GM18520 (cell line): ENCODE measurements at regions not wholly inside any gene's neighbourhood (a gene's known extent, or its start where the extent isn't known, plus 50 kb on each side); places are given as distances from the start of the nearest gene placed in this dataset.

Experiments
- ATAC-seq: cut with Tn5 transposase; IDR thresholded peaks from one replicate; pipeline ENCODE4 v1.9.1; 2021; ENCODE audit not compliant: unreplicated experiment

- no peak for ATAC-seq
Measured at GRCh38 chr6:10305790-10306415, 109.0 kb downstream of the TFAP2A start.

GRCh38 chr6:10303608-10304506 lies 111.0 kb downstream of the TFAP2A start:
- ATAC-seq, result no peak

GRCh38 chr6:10302566-10303235 lies 112.2 kb downstream of the TFAP2A start:
- ATAC-seq, result no peak

GRCh38 chr6:10300071-10300470 lies 114.8 kb downstream of the TFAP2A start:
- no peak for ATAC-seq

- no peak for ATAC-seq
Measured at GRCh38 chr6:10297832-10298231, 117.0 kb downstream of the TFAP2A start.

- no peak for ATAC-seq
Measured at GRCh38 chr6:10278746-10279145, 136.1 kb downstream of the TFAP2A start.

GRCh38 chr6:10276660-10277287 lies 138.1 kb downstream of the TFAP2A start:
- no peak for ATAC-seq

- no peak for ATAC-seq
Measured at GRCh38 chr6:10276106-10276505, 138.8 kb downstream of the TFAP2A start.

GRCh38 chr6:10272591-10272990 lies 142.3 kb downstream of the TFAP2A start:
- no peak for ATAC-seq

DNA sequence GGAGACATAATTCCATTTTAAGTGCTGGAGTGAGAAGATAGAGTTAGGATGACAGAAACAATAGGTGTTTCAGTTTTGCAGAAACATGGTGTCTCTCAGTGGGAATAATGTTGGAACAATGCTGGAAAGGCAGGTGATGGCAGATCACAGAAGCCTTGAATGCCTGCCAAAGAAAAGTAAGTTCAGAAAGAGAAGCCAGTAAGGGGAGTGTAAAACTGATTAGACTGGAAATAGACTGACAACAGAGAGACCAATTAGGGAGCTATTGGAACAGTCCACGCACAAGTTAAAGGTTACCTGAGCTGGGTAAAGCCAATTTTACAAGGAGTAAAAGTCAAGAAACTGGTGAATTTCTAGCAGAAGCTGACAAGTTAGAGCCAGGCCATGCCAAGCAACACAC lies 142.9 kb downstream of the TFAP2A start:
- no peak for ATAC-seq

DNA sequence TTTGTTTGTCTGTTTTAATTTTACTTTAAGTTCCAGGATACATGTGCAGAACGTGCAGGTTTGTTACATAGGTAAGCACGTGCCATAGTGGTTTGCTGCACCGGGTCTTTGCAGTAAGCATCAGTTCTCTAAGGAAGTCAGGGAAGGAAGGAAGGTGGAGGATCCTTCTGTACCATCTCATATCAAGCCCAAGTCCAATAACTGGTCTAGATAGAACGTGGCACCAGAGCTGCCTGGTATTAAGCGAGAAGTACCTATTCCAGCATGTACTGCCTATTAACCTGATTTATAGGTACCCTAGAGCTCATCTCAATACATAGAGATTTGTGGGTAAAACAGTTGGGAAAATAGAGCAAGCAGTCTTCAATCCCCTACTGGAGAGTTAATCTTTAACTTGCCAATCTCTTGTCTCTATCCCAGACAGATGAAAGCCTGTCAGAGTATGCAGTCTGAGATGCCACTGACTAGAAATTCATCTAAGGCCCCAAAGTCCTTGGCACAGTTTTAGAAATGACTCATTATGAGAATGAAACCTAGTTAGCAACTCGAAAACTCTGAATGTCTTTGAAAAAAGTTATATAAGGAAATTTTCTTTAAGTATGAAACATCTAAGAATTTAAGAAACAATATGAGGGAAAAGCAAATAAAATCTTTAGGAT lies 144.9 kb downstream of the TFAP2A start:
- no peak for ATAC-seq

DNA sequence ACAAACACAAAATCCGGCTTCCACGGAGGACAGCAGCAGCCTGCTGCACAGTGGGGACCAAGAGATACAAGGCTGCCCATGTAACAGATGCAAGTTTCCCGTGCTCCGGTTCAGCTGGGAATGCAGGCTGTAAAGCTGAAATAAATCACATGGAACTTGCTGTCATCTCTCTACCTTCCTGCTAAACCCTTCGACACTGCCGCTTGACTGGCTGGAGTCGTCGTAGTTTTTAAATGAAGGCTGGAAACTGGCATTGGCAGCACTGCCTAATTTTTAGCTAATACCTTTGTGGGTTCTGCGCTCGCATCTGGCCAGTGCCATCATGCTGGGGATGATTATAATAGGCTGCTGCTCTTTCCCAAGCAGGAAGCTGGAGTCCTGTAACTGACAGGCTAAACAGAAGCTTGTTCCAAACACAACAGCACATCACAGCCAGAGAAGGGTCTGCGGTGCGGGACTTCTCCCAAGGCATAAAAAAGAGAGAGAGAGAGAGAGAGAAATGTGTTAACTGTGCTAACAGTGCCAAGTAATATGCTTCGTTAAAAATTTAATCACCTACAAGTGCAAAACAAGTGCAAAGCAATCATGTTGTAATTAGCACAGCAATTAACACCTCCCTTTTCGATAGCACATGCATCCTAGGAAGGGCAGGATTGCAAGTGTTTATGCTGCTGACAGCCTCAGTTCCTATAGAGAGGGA lies 146.1 kb downstream of the TFAP2A start:
- ATAC-seq, result no peak

DNA sequence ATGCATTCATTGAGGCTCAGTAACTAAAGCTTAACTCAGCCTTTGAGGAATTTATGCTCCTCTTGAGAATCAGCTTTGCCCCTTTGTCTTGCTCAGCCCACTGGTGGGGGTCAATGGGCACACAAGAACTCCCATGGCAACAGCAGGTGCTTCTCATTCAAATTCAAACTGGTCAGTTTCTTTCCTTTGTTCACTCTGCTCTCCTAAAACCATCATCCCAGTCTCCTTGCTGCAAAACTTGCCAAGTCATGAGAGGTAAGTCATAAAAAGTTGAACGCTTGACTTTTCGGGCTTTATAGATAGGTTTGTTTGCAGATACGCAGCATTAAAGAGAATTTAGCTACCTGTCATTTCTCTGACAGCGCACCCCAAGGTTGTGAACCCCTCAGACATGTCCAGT lies 146.8 kb downstream of the TFAP2A start:
- ATAC-seq, result no peak

- ATAC-seq, result no peak
Measured at GRCh38 chr6:10266462-10266861, 148.4 kb downstream of the TFAP2A start.

DNA sequence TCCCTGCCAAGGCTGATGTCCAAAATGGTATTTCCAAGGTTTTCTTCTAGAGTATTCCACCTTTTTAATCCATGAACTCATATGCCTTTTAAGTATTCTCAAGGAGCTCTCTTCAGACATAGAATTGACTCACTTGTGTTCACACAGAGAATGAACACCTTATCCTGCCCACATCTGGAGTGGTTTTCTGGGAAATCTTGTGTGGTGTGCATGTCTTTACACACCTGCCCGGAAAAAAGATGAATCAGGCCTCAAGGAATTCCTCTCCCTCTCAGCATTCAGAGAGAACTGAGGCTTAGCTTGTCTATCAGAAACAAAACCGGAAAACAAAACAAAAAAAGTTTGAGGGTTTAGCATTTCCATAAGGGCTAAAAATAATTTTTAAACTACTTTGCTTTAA lies 148.8 kb downstream of the TFAP2A start:
- ATAC-seq, result no peak

GRCh38 chr6:10262505-10262904 lies 152.4 kb downstream of the TFAP2A start:
- no peak for ATAC-seq

DNA sequence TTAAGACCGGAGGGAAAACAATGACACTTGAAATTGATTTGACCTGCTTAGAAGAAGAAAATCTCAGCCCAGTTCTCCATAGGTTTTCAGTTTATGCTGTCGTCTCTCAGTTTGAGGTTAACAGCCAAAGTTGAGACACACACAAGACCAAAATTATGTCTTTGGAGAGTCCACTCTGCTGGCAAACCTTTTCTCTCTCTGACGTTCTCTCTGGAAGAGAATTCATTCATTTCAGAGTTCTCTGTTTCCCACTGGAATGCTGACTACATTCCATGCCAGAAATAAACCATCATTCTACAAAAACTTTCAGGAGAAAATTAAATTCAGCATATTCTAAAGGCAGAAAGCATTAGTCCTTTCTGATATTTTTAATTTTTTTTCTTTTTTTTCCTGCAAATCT lies 155.2 kb downstream of the TFAP2A start:
- no peak for ATAC-seq

DNA sequence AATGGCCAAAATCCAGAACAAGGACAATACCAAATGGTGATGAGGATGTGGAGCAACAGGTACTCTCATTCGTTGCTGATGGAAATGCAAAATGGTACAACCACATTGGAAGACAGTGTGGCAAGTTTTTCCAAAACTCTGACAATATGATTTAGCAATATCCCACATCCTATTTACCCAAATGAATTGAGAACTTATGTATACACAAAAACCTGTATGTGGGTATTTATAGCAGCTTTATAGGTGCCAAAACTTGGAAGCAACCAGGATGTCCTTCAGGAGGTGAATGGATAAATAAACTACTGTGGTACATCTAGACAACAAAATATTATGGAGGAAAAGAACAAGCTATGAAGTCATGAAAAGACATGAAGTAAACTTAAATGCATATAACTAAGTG lies 156.5 kb downstream of the TFAP2A start:
- ATAC-seq, result no peak

- no peak for ATAC-seq
Measured at GRCh38 chr6:10256113-10256690, 158.7 kb downstream of the TFAP2A start.

DNA sequence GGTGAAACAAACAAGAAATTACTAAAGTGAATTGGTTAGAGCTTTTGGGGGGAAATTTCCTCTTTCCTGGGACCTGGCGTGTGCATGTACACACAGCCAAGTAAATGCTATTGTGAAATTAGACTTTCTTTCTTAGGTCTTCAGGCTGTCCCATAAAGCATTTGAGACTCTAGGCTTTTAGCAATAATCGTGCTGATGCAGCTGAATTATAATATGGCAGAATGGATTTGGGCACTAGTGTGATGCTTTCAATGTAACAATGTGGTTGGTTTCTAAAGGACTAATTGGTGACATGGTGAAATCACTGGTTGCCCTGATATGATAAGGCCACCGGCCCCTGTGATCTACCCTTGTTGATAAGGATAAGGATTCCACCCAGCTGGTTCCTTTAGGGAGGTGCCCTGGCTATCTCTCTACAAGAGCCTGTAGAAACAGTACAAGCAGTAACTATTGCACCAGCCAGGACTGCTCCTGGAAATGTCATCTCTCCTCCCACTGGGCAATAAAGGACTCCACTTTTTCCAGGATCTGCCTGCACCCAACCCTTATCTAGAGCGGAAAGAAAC lies 164.1 kb downstream of the TFAP2A start:
- ATAC-seq, result no peak
